ENCODE measurements at regions not wholly inside any gene's neighbourhood (a gene's known extent, or its start where the extent isn't known, plus 50 kb on each side); places are given as distances from the start of the nearest gene placed in this dataset.

DNA sequence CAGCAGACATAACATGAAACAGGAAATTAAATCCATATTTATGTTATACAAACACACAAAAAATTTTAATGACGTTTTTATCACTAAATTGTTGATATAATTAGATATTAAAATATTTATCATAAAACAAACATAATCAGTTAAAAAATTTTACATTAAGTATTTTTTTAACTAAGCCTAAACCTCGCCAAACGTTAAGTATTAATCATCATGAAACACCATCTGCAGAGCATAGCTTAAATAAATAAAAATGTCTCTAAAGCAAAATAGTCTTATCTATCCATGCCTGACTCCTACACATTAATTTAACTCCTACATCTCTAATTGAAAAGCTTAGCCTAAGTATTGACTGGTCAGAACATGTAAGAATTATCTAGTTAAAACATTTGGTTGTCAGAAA is 271.6 kb upstream of the RND3 start:
- no peak for TF ChIP-seq CTCF (IDR thresholded peaks at IDR 0.05; ENCODE audit: low read length)
- TF ChIP-seq EZH2 (optimal IDR thresholded peaks at IDR 0.05; ENCODE audit: low read depth, low read length) = no peak
- TF ChIP-seq EZH2phosphoT487 (IDR thresholded peaks at IDR 0.05; ENCODE audit: low read length) = no peak
